ENCODE measurements at regions not wholly inside any gene's neighbourhood (a gene's known extent, or its start where the extent isn't known, plus 50 kb on each side); places are given as distances from the start of the nearest gene placed in this dataset.
"Not testable (repeated sequence)": the region's sequence is repeated elsewhere in the genome, so short reads cannot be mapped to it uniquely, and the experiment has no call there.

- no peak for DNase-seq (ENCODE audit: low spot score)
Observed at GRCh38 chr4:105050896-105051295, 95.8 kb upstream of the TET2 start.

GRCh38 chr4:105057370-105058105 lies 89.1 kb upstream of the TET2 start:
- DNase-seq (ENCODE audit: low spot score), result no peak

- no peak for DNase-seq (ENCODE audit: low spot score)
Observed at GRCh38 chr4:105058177-105058812, 88.4 kb upstream of the TET2 start.

- peak; percentile 6 for DNase-seq (ENCODE audit: low spot score)
Observed at GRCh38 chr4:105059337-105059736, 87.3 kb upstream of the TET2 start.

- DNase-seq (ENCODE audit: low spot score), result peak; percentile 42
Observed at GRCh38 chr4:105060628-105061027, 86.0 kb upstream of the TET2 start.

- DNase-seq (ENCODE audit: low spot score), result peak; percentile 24
Observed at GRCh38 chr4:105061136-105061696, 85.5 kb upstream of the TET2 start.

- DNase-seq (ENCODE audit: low spot score), result no peak
Observed at GRCh38 chr4:105061731-105062130, 84.9 kb upstream of the TET2 start.

GRCh38 chr4:105066401-105066800 lies 80.3 kb upstream of the TET2 start:
- DNase-seq (ENCODE audit: low spot score), result no peak

GRCh38 chr4:105067431-105067830 lies 79.2 kb upstream of the TET2 start:
- no peak for DNase-seq (ENCODE audit: low spot score)

GRCh38 chr4:105067946-105068345 lies 78.7 kb upstream of the TET2 start:
- no peak for DNase-seq (ENCODE audit: low spot score)

- DNase-seq (ENCODE audit: low spot score), result no peak
Observed at GRCh38 chr4:105068516-105068915, 78.2 kb upstream of the TET2 start.

- DNase-seq (ENCODE audit: low spot score), result not testable (repeated sequence)
Observed at GRCh38 chr4:105072095-105072494, 74.6 kb upstream of the TET2 start.

GRCh38 chr4:105074097-105074496 lies 72.6 kb upstream of the TET2 start:
- DNase-seq (ENCODE audit: low spot score), result no peak

GRCh38 chr4:105075045-105075444 lies 71.6 kb upstream of the TET2 start:
- no peak for DNase-seq (ENCODE audit: low spot score)

GRCh38 chr4:105088110-105088879 lies 58.4 kb upstream of the TET2 start:
- DNase-seq (ENCODE audit: low spot score), result no peak

GRCh38 chr4:105092356-105092755 lies 54.3 kb upstream of the TET2 start:
- DNase-seq (ENCODE audit: low spot score), result no peak

GRCh38 chr4:105092768-105093167 lies 53.9 kb upstream of the TET2 start:
- no peak for DNase-seq (ENCODE audit: low spot score)

GRCh38 chr4:105093975-105094374 lies 52.7 kb upstream of the TET2 start:
- no peak for DNase-seq (ENCODE audit: low spot score)
